NCI-H748 treated with DMSO at 0.1 percent for 48 hours (cell line): ENCODE measurements at regions not wholly inside any gene's neighbourhood (a gene's known extent, or its start where the extent isn't known, plus 50 kb on each side); places are given as distances from the start of the nearest gene placed in this dataset.
A peak's percentile ranks its signal among the peaks of the same experiment; 100 is the strongest.

ENCODE experiments used
- DNase-seq: peaks from one replicate; lab custom pipeline; 2025; lab: John Stamatoyannopoulos, UW

GRCh38 chr14:101004176-101004575 lies 100.7 kb upstream of the RTL1 start:
- no peak for DNase-seq

DNA sequence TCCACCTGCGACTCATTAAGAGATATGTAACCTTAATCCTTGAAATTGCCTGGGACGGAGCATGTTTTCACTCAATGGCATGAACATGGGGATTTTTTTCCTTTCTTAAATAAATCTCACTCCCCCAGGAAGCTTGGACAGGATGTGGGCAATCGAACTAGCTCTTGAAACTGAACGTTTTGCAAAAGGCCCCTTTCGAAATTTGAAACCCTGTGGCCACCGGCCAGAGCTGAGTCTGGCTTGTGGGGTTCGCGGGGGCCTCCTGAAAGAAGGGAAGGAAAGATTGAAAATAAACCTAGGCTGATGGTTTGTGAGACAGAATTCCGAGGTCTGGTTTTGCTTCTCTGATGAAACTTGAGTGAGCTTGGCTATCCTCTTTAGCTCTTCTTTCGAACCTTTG lies 101.4 kb upstream of the RTL1 start:
- no peak for DNase-seq

GRCh38 chr14:101005447-101005846 lies 101.9 kb upstream of the RTL1 start:
- no peak for DNase-seq

GRCh38 chr14:101006008-101006407 lies 102.5 kb upstream of the RTL1 start:
- DNase-seq, result no peak

DNA sequence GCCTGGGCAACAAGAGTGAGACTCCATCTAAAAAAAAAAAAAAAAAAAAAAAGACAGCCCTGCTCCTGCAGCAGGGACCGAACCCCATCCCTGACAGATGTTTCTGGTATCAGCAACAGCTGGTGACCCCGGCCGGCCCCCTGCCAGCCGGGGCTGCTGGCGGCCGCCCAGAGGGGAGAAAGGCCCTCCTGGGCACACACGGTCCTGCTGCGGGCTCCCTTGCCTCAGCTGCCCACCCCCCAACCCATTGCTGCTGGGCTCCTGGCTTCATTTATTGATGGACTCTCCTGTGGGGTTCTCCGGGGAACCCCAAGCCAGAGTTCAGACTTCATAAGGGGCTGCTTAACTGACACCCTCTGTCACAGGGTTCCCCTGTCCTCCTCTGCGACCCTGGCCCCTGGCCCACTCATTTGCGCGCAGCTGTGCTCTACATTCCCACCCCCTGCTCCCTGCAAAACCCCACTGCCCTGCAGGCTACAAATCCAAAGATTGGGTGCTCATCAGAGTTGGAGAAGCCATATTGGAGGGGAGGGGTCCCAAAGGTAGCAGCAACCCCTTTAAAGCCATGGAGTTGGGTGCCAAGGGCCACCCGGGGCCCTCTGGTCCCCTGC lies 103.6 kb upstream of the RTL1 start:
- DNase-seq, result no peak

- no peak for DNase-seq
These were observed 104.2 kb upstream of the RTL1 start for GRCh38 chr14:101007765-101008164.

GRCh38 chr14:101008196-101008595 lies 104.7 kb upstream of the RTL1 start:
- DNase-seq, result no peak

DNA sequence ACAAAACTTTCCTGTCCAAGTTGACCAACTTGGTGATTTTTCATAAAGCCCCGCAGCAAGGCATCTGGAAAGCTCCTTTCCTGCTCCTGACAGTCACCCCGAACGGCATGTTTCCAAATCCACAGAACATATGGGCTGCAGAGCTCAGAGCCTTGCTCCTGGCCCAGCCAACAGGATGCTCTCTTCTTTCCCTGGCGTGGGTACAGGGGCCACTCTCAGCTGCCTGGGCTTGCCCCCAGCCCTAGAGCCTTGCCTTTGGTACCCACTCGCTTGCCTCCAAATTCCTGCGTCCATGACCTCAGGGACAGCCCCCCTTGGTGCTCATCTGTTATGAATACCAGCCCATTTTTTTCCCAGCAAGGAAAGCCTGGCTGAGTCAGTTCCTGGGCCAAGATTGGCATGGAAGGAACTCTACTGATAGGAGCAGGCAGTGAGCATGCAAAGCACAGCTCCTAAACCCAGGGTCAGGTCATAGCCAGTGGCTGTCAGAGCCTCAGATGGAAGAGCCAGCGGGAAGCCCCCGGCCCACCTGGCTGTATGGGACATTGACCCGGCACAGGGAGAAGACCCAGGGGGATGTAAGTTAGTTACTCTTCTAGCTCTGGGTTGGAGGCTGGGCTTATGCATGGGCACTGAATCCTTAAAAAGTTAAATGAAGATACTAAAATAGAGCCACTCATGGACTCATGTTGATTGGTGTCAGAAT lies 105.3 kb upstream of the RTL1 start:
- no peak for DNase-seq

- DNase-seq, result no peak
These were observed 106.0 kb upstream of the RTL1 start for GRCh38 chr14:101009531-101009930.

GRCh38 chr14:101010293-101010692 lies 106.8 kb upstream of the RTL1 start:
- peak; percentile 28 for DNase-seq

- DNase-seq, result peak; percentile 99
These were observed 107.3 kb upstream of the RTL1 start for GRCh38 chr14:101010835-101011234.

GRCh38 chr14:101017209-101017608 lies 113.7 kb upstream of the RTL1 start:
- no peak for DNase-seq

DNA sequence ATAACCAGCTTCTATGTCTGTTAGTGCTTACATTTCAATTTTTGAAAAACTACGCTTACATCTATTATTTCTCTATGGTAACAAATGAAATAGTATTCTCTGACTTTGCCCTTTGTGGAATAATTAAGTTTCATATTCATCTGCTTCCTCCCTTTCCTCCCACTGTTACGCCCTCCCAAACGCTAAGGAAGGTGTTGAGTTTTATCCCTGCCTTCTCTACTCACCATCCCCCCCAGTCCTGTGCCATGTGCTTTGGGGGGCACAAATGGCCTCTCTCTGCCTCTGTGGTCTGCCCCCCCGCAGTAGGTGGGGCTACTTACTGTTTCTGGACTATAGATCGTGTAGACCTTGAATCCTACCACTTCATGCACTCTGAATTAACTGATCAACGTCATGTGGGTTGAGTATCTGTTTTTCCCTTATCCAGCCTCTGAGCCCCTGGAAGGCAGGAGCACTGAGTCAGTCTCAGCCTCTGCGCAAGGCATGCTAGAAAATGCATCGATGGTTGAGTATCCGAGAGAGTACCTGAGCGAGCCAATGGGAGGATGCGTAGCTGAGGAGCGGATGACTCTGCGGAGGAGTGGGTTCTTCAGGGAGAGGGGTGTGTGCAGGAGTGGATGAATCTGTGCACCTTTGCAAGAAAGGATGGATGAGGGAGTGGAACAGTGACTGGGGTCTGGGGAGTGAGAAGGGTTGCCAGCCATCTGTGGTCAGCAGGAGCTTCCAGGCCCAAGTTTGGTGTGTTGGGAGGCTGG lies 114.5 kb upstream of the RTL1 start:
- no peak for DNase-seq

DNA sequence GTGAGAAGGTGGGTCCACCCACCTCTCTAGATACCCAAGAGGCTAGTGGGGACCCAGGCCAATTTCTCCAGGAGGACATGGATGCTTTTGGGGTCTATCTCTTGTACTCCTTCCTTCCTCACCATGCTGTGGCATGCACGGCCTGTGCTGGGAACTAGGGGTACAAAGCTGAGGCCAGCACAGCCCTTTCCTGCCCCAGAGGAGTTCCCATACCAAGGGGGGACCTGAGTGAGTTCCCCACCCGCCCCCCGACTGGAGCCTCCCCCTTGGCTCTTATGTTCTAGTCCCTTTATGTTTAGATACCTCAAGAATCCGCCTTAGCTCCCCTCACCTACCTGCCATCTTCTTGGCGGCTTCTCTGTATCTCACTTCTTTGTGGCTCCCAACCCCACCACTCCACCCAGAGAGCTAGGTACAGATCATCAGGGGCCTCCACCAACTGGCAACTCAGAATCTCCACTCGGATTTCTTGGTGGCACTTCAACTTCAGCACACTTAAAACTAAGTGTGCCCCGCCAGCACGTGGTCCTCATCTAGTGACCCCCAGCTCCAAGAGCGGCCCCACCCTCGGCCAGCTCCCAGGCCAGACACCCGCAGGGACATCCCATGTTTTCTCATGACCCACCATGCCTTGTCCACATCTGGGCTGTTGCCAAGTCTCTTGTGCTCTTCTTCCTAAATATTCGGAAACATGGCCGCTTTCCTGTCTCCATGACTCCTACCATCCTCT lies 115.2 kb upstream of the RTL1 start:
- no peak for DNase-seq

DNA sequence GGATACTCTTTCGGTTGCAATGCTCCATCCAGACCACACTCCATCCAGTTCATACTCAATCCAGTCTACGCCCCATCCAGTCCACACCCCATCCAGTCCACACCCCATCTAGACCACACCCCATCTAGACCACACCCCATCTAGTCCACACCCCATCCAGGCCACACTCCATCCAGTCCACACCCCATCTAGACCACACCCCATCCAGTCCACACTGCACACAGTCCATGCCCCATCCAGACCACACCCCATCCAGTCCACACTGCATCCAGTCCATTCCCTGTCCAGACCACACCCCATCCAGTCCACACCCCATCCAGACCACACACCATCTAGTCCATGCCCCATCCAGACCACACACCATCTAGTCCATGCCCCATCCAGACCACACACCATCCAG lies 116.0 kb upstream of the RTL1 start:
- no peak for DNase-seq

DNA sequence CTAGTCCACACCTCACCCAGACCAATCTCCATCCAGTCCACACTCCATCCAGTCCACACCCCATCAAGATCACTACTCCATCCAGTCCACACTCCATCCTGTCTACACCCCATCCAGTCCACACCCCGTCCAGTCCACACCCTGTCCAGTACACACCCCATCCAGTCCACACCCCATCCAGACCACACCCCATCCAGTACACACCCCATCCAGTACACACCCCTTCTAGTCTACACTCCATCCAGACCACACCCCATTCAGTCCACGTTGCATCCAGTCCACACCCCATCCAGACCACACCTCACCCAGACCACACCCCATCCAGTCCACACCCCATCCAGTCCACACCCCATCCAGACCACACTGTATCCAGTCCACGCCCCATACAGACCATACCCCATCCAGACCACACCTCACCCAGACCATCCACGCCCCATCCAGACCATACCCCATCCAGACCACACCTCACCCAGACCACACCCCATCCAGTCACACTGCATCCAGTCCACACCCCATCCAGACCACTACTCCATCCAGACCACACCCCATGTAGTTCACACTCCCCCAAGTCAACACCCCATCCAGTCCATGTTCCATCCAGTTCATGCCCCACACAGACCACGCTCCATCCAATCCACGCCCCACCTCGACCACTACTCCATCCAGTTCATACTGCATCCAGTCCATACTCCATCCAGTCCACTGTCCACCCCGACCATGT lies 116.6 kb upstream of the RTL1 start:
- no peak for DNase-seq

GRCh38 chr14:101020834-101021370 lies 117.4 kb upstream of the RTL1 start:
- DNase-seq, result no peak

GRCh38 chr14:101022121-101022520 lies 118.6 kb upstream of the RTL1 start:
- no peak for DNase-seq

DNA sequence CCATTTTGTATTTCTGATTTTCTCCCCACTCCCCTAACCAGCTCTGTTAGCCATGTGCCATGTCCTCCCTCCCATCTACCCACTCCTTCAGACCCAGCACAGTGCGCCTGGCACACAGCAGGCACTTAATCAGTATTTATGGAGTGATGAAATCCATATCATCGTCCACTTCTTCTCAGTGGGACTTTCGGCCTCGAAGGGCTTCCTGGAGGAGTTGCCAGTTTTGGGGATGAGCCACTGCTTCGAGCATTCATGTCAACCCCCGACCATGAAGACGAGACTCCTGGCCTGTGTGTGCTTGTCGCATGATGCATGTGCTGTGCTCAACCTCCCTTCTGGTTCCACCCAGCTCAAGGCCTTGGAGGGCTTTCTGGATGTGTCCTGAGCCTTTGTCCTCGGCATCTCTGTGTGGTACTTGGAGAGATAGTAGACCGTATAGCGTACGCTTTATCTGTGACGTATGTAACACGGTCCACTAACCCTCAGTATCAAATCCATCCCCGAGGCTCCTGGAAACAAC lies 119.5 kb upstream of the RTL1 start:
- DNase-seq, result no peak

DNA sequence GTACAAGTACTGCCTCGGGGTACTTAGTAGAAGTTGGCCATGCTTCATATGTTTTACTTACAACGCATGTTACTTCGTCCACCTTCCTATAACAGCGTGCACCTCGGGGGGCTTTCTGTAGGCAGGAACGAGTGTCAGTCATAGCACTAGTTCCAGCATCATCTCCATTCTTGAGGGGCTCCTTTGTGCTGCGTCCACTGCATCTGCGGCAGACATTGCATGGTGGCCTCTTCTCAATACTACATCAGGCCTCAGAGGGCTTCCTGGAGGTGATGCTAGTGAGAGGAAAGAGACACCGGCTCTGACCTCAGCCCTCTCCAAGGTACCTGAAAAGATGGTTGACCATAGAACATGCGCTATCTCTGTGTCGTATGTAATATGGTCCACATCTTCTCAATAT lies 121.2 kb upstream of the RTL1 start:
- no peak for DNase-seq

DNA sequence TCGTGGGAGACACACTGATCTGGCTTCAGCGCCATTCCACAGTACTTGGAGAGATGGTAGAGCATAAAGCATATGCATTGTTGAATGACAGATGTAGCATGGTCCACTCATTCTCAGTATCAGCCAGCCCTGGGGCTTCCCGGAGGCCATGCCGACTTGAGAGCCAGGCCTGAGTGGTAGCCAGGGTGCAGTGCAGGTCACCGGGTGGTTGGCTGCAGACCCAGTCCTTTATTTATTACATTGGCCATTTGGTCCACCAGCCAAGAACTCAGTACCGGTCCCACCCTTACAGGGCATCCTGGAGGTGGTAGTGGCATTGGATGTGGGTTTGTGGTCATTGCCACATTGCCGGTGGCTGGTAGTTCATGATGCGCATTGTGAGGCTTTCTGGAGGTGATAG lies 121.6 kb upstream of the RTL1 start:
- DNase-seq, result no peak
